Activated CD4-positive, alpha-beta T cell treated with anti-CD3 and anti-CD28 coated beads, Interleukin-2, Interleukin-4, amounts not matched to agents 100 ng/mL and 50 ng/mL, durations not matched to agents 16 hours and 8 hours (primary cell): ENCODE measurements at regions not wholly inside any gene's neighbourhood (a gene's known extent, or its start where the extent isn't known, plus 50 kb on each side); places are given as distances from the start of the nearest gene placed in this dataset.
A peak's percentile ranks its signal among the peaks of the same experiment; 100 is the strongest.

ENCODE experiments used
- DNase-seq: peaks from one replicate; pipeline ENCODE4 v3.0.0-alpha.2; 2020; ENCODE audit warnings: low spot score

DNA sequence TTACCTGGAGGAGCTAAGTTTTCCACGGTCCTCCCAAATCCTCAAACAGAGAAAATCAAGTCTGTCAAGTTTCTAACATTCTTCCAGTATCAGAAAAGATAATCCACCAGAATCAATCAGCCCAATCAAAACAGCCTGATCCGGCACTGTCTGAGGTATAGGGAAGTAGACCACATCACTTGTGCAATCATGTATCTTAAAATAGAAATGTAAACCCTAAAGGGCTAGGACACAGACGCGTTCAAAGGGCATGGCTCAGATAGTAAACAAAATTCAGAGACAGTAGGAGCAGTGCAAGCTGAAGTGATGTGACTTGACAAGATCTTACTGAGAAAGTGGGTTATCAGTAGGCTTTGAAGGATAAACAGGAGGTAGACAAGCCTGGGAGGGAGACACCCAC, 252.4 kb upstream of the DAPK1 start:
- no peak for DNase-seq

- no peak for DNase-seq
Observed at GRCh38 chr9:87247097-87247496, 250.6 kb upstream of the DAPK1 start.

DNA sequence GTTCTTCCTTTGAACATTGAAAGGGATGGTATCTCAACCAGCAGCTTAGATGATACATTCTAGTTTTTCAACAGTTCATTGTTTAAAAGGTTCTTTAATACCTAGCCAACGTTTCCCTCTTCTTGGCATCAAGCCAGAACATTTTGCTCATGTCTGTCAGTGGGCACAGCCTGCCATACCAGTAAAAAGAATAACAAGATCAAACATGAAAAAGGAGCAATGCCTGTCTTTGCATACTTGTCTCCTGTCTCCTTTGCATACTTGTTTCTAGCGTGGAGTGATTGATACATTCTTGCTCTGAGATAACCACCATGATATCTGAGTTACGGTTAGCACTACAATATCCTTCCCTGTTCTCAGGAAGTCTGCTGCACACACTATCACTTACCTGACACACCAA, 248.6 kb upstream of the DAPK1 start:
- no peak for DNase-seq

DNA sequence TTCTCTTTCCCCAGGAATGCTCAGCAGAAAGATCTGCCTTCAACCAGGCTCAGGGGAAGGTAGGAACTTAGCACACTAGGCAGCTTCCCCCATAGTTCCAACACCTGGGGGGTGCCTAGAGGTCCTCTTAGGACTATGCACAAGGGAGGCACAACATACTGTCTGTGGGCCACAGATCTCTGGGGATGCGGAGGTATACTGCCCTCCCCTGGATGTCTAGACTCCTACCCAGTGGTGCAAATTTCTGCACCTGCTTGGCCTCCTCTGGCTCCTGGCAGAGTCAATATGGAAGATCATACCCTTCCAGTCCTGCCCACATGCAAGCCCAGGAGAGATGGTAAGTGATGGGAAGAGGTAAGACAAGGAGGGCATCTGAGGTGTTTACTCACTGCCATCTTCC, 247.5 kb upstream of the DAPK1 start:
- DNase-seq = no peak

DNA sequence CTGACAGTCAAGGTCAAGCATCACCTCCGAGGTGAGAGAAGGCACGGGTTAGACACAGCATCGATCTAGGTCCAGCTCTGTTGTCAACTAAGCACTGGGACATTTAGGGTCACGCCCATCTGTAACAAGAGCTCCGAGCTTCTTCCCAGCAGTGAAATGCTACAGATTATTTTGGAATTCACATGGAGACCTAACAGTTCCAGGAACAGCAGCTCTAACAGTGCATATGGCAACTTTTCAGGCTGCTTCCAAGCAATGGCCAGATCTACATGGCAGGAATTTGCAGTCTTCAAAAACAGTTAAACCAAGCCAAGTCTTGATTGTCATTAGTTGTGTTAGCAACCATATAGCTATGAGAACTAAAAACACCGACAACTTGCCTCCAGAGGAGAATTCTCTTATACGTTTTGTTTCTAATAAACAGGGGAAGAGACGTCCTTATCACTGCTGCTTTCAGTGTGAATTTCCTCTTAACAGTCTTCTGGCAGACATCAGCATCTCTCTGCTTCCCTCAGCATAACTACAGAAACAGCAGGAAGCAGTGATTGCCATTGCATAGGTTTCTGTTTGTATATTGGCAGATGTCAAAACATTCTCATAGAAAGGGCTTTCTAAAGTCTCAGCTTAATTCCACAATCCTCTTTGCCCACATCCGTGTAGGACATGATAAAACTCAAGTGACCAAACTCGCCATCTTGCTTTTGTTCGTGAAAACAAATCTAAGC, 242.1 kb upstream of the DAPK1 start:
- no peak for DNase-seq

- no peak for DNase-seq
Observed at GRCh38 chr9:87256973-87257372, 240.7 kb upstream of the DAPK1 start.

GRCh38 chr9:87259543-87260518, 237.8 kb upstream of the DAPK1 start:
- peak; percentile 14 for DNase-seq

- DNase-seq = no peak
Observed at GRCh38 chr9:87263291-87263690, 234.4 kb upstream of the DAPK1 start.

GRCh38 chr9:87266697-87267096, 231.0 kb upstream of the DAPK1 start:
- DNase-seq = no peak

DNA sequence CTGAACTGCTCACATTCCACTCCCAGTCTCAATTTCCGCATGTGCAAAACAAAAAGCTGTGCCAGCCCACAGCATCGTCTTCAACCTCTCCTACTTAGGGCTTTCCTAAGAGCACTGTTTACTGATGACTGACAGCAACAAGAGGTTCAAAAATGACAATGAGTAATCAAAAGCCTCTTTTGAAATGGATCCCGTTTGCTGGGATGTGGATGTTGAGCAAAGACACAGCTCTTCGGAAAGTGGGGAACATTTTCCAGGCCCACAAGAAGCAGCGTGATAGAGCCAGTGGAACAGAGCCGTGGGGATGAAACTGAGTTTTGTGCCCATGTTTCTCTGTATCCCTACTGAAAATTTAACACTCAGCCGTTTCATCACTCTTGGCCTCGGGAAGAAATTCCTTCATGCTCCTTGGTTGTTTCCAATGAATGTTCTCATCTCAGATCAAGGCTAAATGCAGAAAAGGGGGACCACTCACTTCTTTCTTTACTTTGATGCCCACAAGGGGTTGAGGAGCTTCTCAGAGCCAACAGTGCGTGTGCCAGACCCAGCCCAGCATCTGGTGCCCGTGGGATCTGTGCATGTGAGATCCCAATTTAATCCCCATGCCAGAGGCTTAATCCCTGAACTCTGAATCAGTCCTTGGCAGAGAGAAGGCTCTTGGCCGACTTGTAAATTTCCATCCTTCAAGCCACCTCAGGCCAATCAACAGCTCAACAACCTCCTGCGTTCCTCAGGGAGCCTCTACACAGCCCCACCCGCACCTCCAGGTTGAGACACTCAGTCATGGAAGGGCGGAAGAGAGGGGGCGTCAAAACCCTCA, 230.2 kb upstream of the DAPK1 start:
- DNase-seq = no peak

DNA sequence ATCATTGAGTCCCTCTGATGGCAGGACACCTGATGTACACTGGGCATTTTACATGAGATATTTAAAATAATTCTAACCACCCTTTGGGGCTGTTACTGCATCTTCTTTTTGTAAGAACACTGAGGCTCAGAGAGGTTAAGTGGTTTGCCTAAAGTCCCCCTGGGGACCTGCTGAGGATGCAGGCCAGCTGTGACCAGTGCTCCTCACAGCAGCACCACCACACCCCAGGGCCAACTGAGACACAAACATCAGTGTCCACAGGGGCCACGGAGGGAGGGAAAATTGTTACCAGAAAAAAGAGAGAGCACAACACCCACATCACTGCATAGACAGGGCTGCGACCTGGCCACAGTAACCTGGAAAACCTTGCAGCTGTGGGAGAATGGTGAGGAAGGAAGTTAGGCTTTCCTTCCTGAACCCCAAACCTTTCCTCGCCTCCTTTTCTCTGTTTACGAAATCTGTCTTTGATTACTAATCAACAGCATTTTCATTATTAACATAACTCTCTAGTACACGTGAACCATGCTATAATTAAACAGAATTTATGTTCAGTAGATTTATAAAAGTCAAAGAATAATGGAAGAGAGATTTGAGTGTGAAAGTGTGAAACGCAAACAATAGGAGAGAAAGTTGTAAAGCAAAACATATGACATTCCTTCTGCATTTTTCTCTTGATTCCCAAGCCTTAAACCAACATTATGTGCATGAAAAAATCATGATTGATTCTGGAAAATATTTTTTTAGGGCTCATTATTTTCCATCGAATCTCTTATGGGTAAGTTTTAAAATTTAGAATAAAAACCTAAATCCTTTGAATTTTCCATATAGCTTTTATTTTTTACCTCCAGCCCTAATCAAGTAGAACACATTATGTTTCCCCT, 228.1 kb upstream of the DAPK1 start:
- no peak for DNase-seq

- no peak for DNase-seq
Observed at GRCh38 chr9:87270221-87270847, 227.3 kb upstream of the DAPK1 start.

DNA sequence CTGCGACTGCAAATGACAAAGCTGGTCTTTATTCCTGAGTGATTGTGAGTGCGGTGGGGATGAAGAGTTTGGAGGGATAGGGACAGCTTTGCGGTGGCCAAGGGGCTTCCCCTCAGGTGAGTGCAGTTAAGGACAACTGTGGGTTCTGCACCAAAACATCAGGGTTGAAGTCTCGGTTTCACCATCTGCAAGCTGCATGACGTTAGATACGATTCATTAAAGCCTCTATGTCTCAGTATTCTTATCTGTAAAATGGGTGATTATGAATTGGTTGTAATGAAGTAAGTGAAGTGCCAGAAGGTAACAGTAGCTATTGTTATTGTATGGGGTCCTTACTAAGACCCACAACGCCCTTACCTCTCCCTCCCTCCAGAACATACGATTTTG, 226.8 kb upstream of the DAPK1 start:
- DNase-seq = no peak

GRCh38 chr9:87271696-87272477, 225.8 kb upstream of the DAPK1 start:
- peak; percentile 4 for DNase-seq

GRCh38 chr9:87275047-87275725, 222.5 kb upstream of the DAPK1 start:
- no peak for DNase-seq

DNA sequence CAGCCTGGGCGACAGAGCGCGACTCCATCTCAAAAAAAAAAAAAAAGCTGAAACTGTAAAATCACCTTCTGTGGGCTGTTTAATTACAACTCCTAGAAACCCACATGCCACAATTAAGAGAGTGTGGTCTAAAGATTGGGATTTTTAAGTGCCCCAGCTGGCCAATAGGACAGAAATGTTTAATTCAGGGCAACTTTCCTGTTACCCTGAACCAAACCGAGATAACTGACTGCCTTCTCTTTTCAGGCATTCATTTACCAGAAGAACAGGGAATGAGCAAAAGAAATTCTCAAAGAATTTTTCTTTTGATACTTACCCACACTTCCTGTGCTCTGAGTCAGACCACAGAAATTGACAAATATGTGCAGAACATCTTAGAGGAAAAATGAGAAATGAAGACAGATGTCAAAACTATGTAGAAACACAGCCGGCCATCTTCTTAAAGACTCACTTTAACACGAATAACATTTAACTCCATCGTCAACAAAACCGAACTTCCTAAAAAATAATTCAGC, 221.3 kb upstream of the DAPK1 start:
- DNase-seq = peak; percentile 40

GRCh38 chr9:87276851-87277261, 220.8 kb upstream of the DAPK1 start:
- DNase-seq = peak; percentile 32

GRCh38 chr9:87277346-87277745, 220.3 kb upstream of the DAPK1 start:
- no peak for DNase-seq
